ENCODE measurements at regions not wholly inside any gene's neighbourhood (a gene's known extent, or its start where the extent isn't known, plus 50 kb on each side); places are given as distances from the start of the nearest gene placed in this dataset.

GRCh38 chr6:168988801-168989200, 264.8 kb downstream of the THBS2 start:
- no peak overlapping the region for H3K27ac Mint-ChIP-seq
- no peaks in the 10 kb centered on the region for H3K27me3 Mint-ChIP-seq (ENCODE audit: low read depth)
- no peak overlapping the region for H3K4me3 Mint-ChIP-seq
- TF ChIP-seq CTCF (IDR thresholded peaks at IDR 0.05; ENCODE audit: unreplicated experiment): no peak
- H3K36me3 Mint-ChIP-seq: no peaks in the 10 kb centered on the region
- no peaks in the 10 kb centered on the region for H3K9me3 Mint-ChIP-seq
- DNase-seq (ENCODE audit: low spot score in 2 of 2, unreplicated experiment in 2 of 2): no peak
- peaks cover 13% of the 10 kb centered on the region for H3K4me1 Mint-ChIP-seq

DNA sequence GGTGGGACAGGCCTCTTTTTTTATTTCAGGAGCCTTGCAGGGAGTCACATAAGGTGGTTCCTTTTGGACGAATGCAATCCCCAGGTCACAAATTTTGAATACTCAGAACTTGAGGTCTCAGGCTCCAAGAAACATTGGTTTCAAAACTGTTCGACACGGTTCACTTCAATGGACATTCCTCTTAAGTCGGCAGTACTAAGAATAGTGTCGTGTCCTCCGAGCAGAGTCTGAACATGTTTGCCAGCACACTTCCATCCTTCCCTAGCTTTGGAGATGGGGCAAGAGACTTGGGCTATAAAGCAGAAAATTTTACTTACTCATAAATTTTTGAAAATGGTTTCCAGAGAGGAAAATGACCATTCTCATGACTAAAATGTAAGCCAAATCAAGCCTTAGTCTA, 265.4 kb downstream of the THBS2 start:
- no peaks in the 10 kb centered on the region for H3K36me3 Mint-ChIP-seq
- DNase-seq (ENCODE audit: low spot score in 2 of 2, unreplicated experiment in 2 of 2): no peak
- no peak overlapping the region for H3K4me3 Mint-ChIP-seq
- TF ChIP-seq CTCF (IDR thresholded peaks at IDR 0.05; ENCODE audit: unreplicated experiment): no peak
- no peaks in the 10 kb centered on the region for H3K9me3 Mint-ChIP-seq
- no peak overlapping the region for H3K27ac Mint-ChIP-seq
- H3K27me3 Mint-ChIP-seq (ENCODE audit: low read depth): peaks cover 4% of the 10 kb centered on the region
- H3K4me1 Mint-ChIP-seq: peaks cover 13% of the 10 kb centered on the region

- no peak for TF ChIP-seq CTCF (IDR thresholded peaks at IDR 0.05; ENCODE audit: unreplicated experiment)
Observed at GRCh38 chr6:168985705-168986104, 267.9 kb downstream of the THBS2 start.

DNA sequence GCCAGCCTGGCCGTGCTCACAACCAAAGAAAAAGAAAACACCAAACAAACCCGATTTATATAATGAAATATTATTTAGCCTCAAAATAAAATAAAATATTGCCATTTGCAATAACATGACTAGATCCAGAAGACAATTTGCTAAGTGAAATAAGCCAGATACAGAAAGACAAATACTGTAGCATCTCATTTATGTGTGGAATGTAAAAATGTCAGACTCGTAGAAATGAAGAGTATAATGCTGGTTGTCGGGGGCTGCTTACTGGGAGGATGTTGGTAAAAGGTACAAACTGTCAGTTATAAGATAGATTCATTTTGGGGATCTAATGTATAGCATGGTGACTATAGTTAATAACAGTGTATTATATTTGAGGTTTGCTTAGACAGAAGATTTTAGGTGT, 269.7 kb downstream of the THBS2 start:
- Mint-ChIP-seq H3K4me3 (no peak overlapping the region), H3K9me3 (peaks cover 30% of the 10 kb centered on the region), H3K36me3 (peaks cover 2% of the 10 kb centered on the region), H3K4me1 (peaks cover 4% of the 10 kb centered on the region), H3K27ac (no peak overlapping the region), H3K27me3 (ENCODE audit: low read depth) (peaks cover 5% of the 10 kb centered on the region)
- no peak for TF ChIP-seq CTCF (IDR thresholded peaks at IDR 0.05; ENCODE audit: unreplicated experiment)
- no peak for DNase-seq (ENCODE audit: low spot score in 2 of 2, unreplicated experiment in 2 of 2)

More at GRCh38 chr6:168985705-168986104, 267.9 kb downstream of the THBS2 start:
- Mint-ChIP-seq H3K4me1 (peaks cover 13% of the 10 kb centered on the region), H3K27ac (no peak overlapping the region), H3K36me3 (peaks cover 2% of the 10 kb centered on the region), H3K4me3 (no peak overlapping the region), H3K27me3 (ENCODE audit: low read depth) (peaks cover 5% of the 10 kb centered on the region), H3K9me3 (peaks cover 13% of the 10 kb centered on the region)
- DNase-seq (ENCODE audit: low spot score in 2 of 2, unreplicated experiment in 2 of 2): no peak

GRCh38 chr6:168981187-168981586, 272.5 kb downstream of the THBS2 start:
- H3K36me3 Mint-ChIP-seq: peaks cover 2% of the 10 kb centered on the region
- H3K9me3 Mint-ChIP-seq: peaks cover 30% of the 10 kb centered on the region
- H3K4me1 Mint-ChIP-seq: no peaks in the 10 kb centered on the region
- no peak overlapping the region for H3K27ac Mint-ChIP-seq
- H3K4me3 Mint-ChIP-seq: no peak overlapping the region
- DNase-seq (ENCODE audit: low spot score in 2 of 2, unreplicated experiment in 2 of 2): no peak
- no peak for TF ChIP-seq CTCF (IDR thresholded peaks at IDR 0.05; ENCODE audit: unreplicated experiment)
- H3K27me3 Mint-ChIP-seq (ENCODE audit: low read depth): peaks cover 5% of the 10 kb centered on the region

DNA sequence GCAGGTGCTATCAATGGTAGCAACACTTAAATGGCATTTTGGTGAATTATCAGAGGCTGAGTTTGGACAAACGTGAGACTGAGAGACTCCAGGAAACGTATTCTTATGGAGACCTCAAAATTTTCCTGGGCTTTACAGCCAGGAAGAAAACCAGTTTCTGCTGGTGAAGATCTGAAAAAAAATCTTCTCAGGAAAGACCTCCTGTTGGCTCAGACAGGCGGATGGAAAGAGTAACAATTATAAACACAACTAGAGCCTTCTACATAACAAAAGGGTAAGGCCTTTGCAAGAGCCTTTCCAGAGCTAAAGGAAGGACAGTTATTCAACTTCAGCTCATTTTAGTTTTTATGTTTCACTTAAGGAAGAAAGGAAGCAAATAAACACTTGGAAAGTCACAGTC, 274.4 kb downstream of the THBS2 start:
- peaks cover 30% of the 10 kb centered on the region for H3K9me3 Mint-ChIP-seq
- peaks cover 5% of the 10 kb centered on the region for H3K27me3 Mint-ChIP-seq (ENCODE audit: low read depth)
- no peak overlapping the region for H3K4me3 Mint-ChIP-seq
- H3K4me1 Mint-ChIP-seq: no peaks in the 10 kb centered on the region
- DNase-seq (ENCODE audit: low spot score in 2 of 2, unreplicated experiment in 2 of 2): no peak
- TF ChIP-seq CTCF (IDR thresholded peaks at IDR 0.05; ENCODE audit: unreplicated experiment): no peak
- no peak overlapping the region for H3K27ac Mint-ChIP-seq
- peaks cover 2% of the 10 kb centered on the region for H3K36me3 Mint-ChIP-seq
